ENCODE measurements at regions not wholly inside any gene's neighbourhood (a gene's known extent, or its start where the extent isn't known, plus 50 kb on each side); places are given as distances from the start of the nearest gene placed in this dataset.
"Not testable (repeated sequence)": the region's sequence is repeated elsewhere in the genome, so short reads cannot be mapped to it uniquely, and the experiment has no call there.

DNA sequence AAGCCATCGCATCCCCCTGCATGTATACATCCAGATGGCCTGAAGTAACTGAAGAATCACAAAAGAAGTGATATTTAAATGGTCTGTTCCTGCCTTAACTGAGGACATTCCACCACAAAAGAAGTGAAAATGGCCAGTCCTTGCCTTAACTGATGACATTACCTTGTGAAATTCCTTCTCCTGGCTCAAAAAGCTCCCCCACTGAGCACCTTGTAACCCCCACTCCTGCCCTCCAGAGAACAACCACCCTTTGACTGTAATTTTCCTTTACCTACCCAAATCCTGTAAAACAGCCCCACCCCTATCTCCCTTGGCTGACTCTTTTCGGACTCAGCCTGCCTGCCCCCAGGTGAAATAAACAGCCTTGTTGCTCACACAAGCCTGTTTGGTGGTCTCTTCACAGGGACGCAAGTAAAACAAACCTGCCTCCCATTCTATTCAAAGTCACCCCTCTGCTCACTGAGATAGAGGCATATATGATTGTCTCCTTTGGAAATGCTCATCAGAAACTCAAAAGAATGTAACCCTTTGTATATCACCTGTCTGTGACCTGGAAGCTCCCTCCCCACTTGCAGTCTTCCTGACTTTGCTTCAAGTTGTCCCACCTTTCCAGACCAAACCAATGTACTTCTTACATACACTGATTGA lies 227.0 kb upstream of the TACR3 start:
- H3K9me3 Mint-ChIP-seq (ENCODE audit: low read depth); H3K27ac Mint-ChIP-seq; H3K36me3 Mint-ChIP-seq (ENCODE audit: low read depth); POLR2A ChIA-PET; ATAC-seq; H3K4me3 Mint-ChIP-seq; DNase-seq; H3K4me1 Mint-ChIP-seq; intact Hi-C loops (cut with DNase I, micrococcal nuclease); H3K27me3 Mint-ChIP-seq: not testable (repeated sequence)
- CTCF ChIA-PET = interaction anchor here (0.5 to 1.2 kb wide), 2 partner anchors 9 to 965 kb away, joined by 3 to 4 read pairs; no protein-coding TSS in a partner anchor

DNA sequence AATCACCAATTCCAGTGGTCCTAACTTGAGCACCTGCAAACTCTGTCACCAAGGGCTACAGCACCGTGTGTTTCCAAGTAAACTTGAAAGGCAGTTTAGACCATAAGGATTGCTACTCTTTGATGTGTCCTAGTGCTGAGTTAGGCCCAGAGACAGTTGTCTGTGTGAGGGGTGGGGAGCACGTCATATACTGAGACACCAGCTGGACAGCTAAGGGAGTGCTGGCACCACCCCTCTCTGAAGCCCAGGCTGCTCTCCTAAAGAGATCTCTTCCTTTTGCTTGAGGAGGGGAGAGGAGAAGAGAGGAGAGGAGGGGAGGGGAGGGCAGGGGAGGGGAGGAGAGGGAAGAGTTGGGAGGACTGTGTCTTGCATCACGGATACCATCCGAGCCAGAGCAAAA lies 218.7 kb upstream of the TACR3 start:
- Mint-ChIP-seq H3K27me3 (no peaks in the 10 kb centered on the region), H3K27ac (no peak overlapping the region), H3K4me1 (no peaks in the 10 kb centered on the region), H3K9me3 (ENCODE audit: low read depth) (no peaks in the 10 kb centered on the region), H3K4me3 (no peak overlapping the region), H3K36me3 (ENCODE audit: low read depth) (no peaks in the 10 kb centered on the region)
- DNase-seq (no peak), ATAC-seq (no peak)
- intact Hi-C loops (cut with DNase I, micrococcal nuclease) = loop anchor here (10.0 kb wide), 2 partner anchors 734 to 834 kb away; no protein-coding TSS in a partner anchor
- POLR2A ChIA-PET = no interaction called here
- CTCF ChIA-PET = interaction anchor here (1.6 kb wide), 1 partner anchor 9 kb away, joined by 4 read pairs; no protein-coding TSS in a partner anchor

- Mint-ChIP-seq H3K4me1 (no peaks in the 10 kb centered on the region), H3K36me3 (ENCODE audit: low read depth) (no peaks in the 10 kb centered on the region), H3K9me3 (ENCODE audit: low read depth) (no peaks in the 10 kb centered on the region), H3K27me3 (no peaks in the 10 kb centered on the region), H3K27ac (no peak overlapping the region), H3K4me3 (no peak overlapping the region)
- intact Hi-C loops (cut with DNase I, micrococcal nuclease) = loop anchor here (10.0 kb wide), 2 partner anchors 732 to 832 kb away; no protein-coding TSS in a partner anchor
- POLR2A ChIA-PET = no interaction called here
- ATAC-seq = no peak
- CTCF ChIA-PET = no interaction called here
- no peak for DNase-seq
Observed at GRCh38 chr4:103936653-103937145, 216.9 kb upstream of the TACR3 start.

DNA sequence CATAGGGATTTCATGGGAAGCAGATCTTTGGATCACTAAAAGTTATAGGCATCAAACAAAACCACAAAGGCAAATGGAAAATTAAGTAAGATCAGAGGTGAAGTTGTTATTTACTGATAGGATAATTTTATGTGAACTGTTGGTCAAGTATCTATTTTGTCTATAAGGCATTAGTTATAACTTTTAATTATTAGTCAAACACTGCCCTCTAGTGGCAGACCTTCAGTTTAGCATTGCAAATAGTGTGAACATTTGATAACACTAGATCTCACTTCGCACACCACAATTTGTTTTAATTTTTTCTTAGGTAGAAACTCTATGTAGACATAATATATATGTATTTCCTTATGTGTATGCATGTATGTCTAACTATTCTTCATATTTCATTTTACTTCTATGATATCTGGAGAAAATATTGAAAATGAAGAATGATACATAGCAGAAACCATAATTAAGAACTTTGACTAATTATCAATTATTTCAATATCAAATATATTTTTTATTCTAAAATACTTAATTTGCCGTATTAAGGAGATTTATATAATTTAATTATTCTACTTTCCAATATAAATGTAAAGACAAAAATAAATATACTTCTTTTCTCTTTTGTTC lies 214.5 kb upstream of the TACR3 start:
- intact Hi-C loops (cut with DNase I, micrococcal nuclease) = loop anchor here (5.0 to 10.0 kb wide), 4 partner anchors 457 to 829 kb away; no protein-coding TSS in a partner anchor
- H3K36me3 Mint-ChIP-seq (ENCODE audit: low read depth) = no peaks in the 10 kb centered on the region

DNA sequence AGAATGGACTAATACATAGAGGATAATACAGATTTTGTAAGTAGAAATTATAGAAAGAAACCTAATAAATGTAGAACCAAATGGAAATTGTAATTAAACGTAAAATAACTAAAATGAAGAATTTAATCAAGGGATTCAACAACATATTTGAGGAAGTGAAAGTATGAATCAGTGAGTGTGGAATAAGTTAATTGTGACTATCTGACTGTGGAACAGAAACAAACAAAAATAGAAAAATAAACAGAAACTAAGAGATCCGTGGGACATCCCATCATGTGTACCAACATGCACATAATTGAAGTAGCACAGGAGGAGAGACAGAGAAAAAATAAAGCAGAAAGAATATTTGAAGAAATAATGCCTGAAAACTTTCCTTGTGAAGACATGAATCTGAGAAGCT lies 208.6 kb upstream of the TACR3 start:
- Mint-ChIP-seq H3K9me3 (ENCODE audit: low read depth) (no peaks in the 10 kb centered on the region), H3K4me1 (no peaks in the 10 kb centered on the region), H3K4me3 (no peak overlapping the region), H3K27me3 (no peaks in the 10 kb centered on the region), H3K36me3 (ENCODE audit: low read depth) (no peaks in the 10 kb centered on the region), H3K27ac (no peak overlapping the region)
- ATAC-seq = no peak
- no peak for DNase-seq
- intact Hi-C loops (cut with DNase I, micrococcal nuclease) = no loop called here
- CTCF ChIA-PET = no interaction called here
- POLR2A ChIA-PET = no interaction called here

More for the DNA sequence above, 214.5 kb upstream of the TACR3 start:
- H3K27ac Mint-ChIP-seq = no peak overlapping the region
- ATAC-seq = no peak
- no peaks in the 10 kb centered on the region for H3K9me3 Mint-ChIP-seq (ENCODE audit: low read depth)
- DNase-seq = peak; percentile 14
- ChIA-PET POLR2A (no interaction called here), CTCF (no interaction called here)
- no peak overlapping the region for H3K4me3 Mint-ChIP-seq
- H3K4me1 Mint-ChIP-seq = no peaks in the 10 kb centered on the region
- no peaks in the 10 kb centered on the region for H3K27me3 Mint-ChIP-seq

DNA sequence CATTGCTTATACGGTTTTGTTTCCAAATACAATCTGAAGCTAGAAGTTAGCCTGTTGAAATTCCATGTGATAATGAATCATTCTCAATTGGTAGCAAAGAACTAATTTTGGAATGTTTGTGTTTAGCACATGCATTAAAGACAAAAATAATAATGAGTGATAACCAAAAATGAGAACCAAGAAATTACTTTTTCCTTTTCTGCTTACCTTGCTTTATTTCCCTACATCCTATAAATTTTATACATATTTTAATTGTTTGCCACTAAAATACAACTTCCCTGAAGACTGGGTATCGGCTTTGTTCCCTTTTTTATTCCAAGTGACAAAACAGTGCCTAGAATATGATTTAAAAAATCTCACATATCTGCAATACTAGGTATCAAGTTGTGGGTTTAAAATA lies 203.8 kb upstream of the TACR3 start:
- no peak overlapping the region for H3K27ac Mint-ChIP-seq
- DNase-seq = no peak
- H3K9me3 Mint-ChIP-seq (ENCODE audit: low read depth) = no peaks in the 10 kb centered on the region
- H3K36me3 Mint-ChIP-seq (ENCODE audit: low read depth) = no peaks in the 10 kb centered on the region
- intact Hi-C loops (cut with DNase I, micrococcal nuclease) = no loop called here
- ATAC-seq = no peak
- ChIA-PET CTCF (interaction anchor here (0.6 kb wide), 1 partner anchor 21 kb away, joined by 3 read pairs; no protein-coding TSS in a partner anchor), POLR2A (no interaction called here)
- H3K4me3 Mint-ChIP-seq = no peak overlapping the region
- no peaks in the 10 kb centered on the region for H3K4me1 Mint-ChIP-seq
- no peaks in the 10 kb centered on the region for H3K27me3 Mint-ChIP-seq

DNA sequence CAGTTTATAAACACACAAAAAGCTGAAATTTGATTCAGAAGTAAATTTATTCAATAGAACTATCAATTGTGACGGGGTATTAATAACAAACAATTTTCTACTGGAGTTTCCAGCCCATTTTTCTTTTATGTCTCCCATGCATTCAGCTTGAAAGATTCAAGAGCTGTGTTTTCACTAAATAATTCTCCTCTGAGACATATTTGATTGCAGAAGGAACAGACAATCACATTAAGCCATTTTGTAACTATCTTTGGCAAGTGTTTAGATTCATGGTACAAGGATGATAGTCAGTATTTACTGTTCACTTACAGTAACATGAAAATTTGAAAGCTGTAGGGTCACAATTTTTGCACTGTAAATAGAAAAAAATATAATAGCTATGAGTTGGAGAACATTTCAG lies 198.4 kb upstream of the TACR3 start:
- POLR2A ChIA-PET = no interaction called here
- ATAC-seq = no peak
- H3K4me3 Mint-ChIP-seq = no peak overlapping the region
- no peaks in the 10 kb centered on the region for H3K4me1 Mint-ChIP-seq
- DNase-seq = no peak
- no peaks in the 10 kb centered on the region for H3K27me3 Mint-ChIP-seq
- intact Hi-C loops (cut with DNase I, micrococcal nuclease) = no loop called here
- CTCF ChIA-PET = interaction anchor here (0.6 to 1.2 kb wide), 2 partner anchors 15 to 131 kb away, joined by 3 to 5 read pairs; no protein-coding TSS in a partner anchor
- H3K27ac Mint-ChIP-seq = no peak overlapping the region
- H3K36me3 Mint-ChIP-seq (ENCODE audit: low read depth) = no peaks in the 10 kb centered on the region
- H3K9me3 Mint-ChIP-seq (ENCODE audit: low read depth) = peaks cover 2% of the 10 kb centered on the region

GRCh38 chr4:103915224-103915869 lies 195.6 kb upstream of the TACR3 start:
- H3K36me3 Mint-ChIP-seq (ENCODE audit: low read depth) = no peaks in the 10 kb centered on the region
- CTCF ChIA-PET = interaction anchor here (0.7 to 1.1 kb wide), 2 partner anchors 12 to 435 kb away, joined by 3 read pairs; no protein-coding TSS in a partner anchor
- no peaks in the 10 kb centered on the region for H3K27me3 Mint-ChIP-seq
- ATAC-seq (no peak), DNase-seq (no peak)
- POLR2A ChIA-PET = no interaction called here
- H3K4me3 Mint-ChIP-seq = no peak overlapping the region
- intact Hi-C loops (cut with DNase I, micrococcal nuclease) = no loop called here
- no peak overlapping the region for H3K27ac Mint-ChIP-seq
- peaks cover 2% of the 10 kb centered on the region for H3K9me3 Mint-ChIP-seq (ENCODE audit: low read depth)
- H3K4me1 Mint-ChIP-seq = no peaks in the 10 kb centered on the region

DNA sequence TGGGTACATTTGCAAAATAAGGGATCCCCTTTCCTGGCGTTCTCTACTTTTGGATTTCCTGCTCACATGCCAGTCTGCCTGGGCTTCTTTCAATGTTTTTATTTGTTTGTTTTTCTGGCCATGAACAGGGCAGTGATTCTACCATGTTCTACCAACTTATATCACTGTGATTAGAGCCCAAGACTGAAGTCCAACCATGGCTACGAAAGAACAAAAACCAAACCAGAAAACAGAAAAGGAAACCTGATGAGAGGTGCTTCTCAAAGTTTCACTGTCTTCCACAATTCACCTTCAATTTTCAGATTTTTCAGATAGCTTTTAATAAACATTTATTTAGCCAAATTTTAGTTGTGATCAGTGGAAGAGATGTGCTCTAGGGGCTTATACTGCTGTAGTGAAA lies 187.6 kb upstream of the TACR3 start:
- no peaks in the 10 kb centered on the region for H3K27me3 Mint-ChIP-seq
- no peak for ATAC-seq
- no peaks in the 10 kb centered on the region for H3K4me1 Mint-ChIP-seq
- CTCF ChIA-PET = no interaction called here
- no peaks in the 10 kb centered on the region for H3K36me3 Mint-ChIP-seq (ENCODE audit: low read depth)
- DNase-seq = no peak
- H3K9me3 Mint-ChIP-seq (ENCODE audit: low read depth) = peaks cover 2% of the 10 kb centered on the region
- POLR2A ChIA-PET = no interaction called here
- intact Hi-C loops (cut with DNase I, micrococcal nuclease) = no loop called here
- H3K27ac Mint-ChIP-seq = no peak overlapping the region
- H3K4me3 Mint-ChIP-seq = no peak overlapping the region

DNA sequence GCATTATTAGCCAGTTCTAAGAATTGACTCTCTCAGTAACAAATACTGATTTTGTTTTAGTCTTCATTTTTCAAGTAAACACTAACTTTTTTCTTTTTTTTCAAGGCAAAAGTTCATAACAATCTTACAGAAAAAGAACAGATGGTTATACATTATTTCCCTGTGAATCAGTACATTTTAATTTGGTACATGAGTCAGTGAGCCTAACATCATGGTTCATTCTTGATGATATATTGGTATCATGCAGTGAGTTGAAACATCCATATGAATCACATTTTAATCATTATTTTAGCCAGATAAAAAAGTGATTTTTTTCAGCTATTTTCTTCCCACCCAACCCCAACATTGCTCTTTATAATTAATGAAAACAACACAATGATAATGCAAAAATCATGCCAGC lies 184.3 kb upstream of the TACR3 start:
- Mint-ChIP-seq H3K27ac (no peak overlapping the region), H3K9me3 (ENCODE audit: low read depth) (peaks cover 6% of the 10 kb centered on the region), H3K36me3 (ENCODE audit: low read depth) (no peaks in the 10 kb centered on the region), H3K4me1 (no peaks in the 10 kb centered on the region), H3K27me3 (no peaks in the 10 kb centered on the region), H3K4me3 (no peak overlapping the region)
- DNase-seq (no peak), ATAC-seq (no peak)
- intact Hi-C loops (cut with DNase I, micrococcal nuclease) = no loop called here
- ChIA-PET CTCF (no interaction called here), POLR2A (no interaction called here)

DNA sequence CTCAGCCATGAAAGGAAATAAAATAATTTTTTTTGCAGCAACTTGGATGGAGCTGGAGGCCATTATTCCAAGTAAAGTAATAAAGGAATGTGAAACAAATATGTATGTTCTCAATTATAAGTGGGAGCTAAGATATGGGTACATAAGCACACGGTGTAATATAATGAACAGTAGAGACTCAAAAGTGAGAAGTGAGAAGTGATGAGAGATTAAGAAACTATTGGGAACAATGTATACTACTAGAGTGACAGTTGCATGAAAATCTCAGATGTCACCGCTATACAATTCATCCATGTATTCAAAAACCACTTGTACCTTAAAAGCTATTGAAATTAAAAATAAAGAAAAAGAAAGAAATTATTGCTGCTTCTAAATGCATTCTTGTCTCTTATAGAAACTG lies 182.9 kb upstream of the TACR3 start:
- CTCF ChIA-PET = interaction anchor here (0.7 kb wide), 1 partner anchor 20 kb away, joined by 3 read pairs; no protein-coding TSS in a partner anchor
- no peaks in the 10 kb centered on the region for H3K36me3 Mint-ChIP-seq (ENCODE audit: low read depth)
- POLR2A ChIA-PET = no interaction called here
- no peak for ATAC-seq
- no peaks in the 10 kb centered on the region for H3K27me3 Mint-ChIP-seq
- no peaks in the 10 kb centered on the region for H3K4me1 Mint-ChIP-seq
- no peak overlapping the region for H3K4me3 Mint-ChIP-seq
- DNase-seq = no peak
- intact Hi-C loops (cut with DNase I, micrococcal nuclease) = no loop called here
- no peak overlapping the region for H3K27ac Mint-ChIP-seq
- H3K9me3 Mint-ChIP-seq (ENCODE audit: low read depth) = peaks cover 6% of the 10 kb centered on the region
